ENCODE measurements at regions not wholly inside any gene's neighbourhood (a gene's known extent, or its start where the extent isn't known, plus 50 kb on each side); places are given as distances from the start of the nearest gene placed in this dataset.

- CTCF ChIA-PET: no interaction called here
- POLR2A ChIA-PET: no interaction called here
- no peak overlapping the region for H3K4me3 ChIP-seq (ENCODE audit: low read depth, low read length)
- DNase-seq (ENCODE audit: low read depth, low spot score): no peak
- TF ChIP-seq CTCF (IDR thresholded peaks at IDR 0.05; ENCODE audit: insufficient read depth, low read length, missing control alignments): no peak
These were observed 761.5 kb downstream of the GALC start for GRCh38 chr14:87231336-87232026.

- no peak for DNase-seq (ENCODE audit: low read depth, low spot score)
- no peak for TF ChIP-seq CTCF (IDR thresholded peaks at IDR 0.05; ENCODE audit: insufficient read depth, low read length, missing control alignments)
- ChIA-PET POLR2A (no interaction called here), CTCF (no interaction called here)
- no peak overlapping the region for H3K4me3 ChIP-seq (ENCODE audit: low read depth, low read length)
These were observed 762.3 kb downstream of the GALC start for GRCh38 chr14:87230726-87231125.

GRCh38 chr14:87229131-87229530 lies 763.9 kb downstream of the GALC start:
- H3K4me3 ChIP-seq (ENCODE audit: low read depth, low read length): no peak overlapping the region
- no peak for DNase-seq (ENCODE audit: low read depth, low spot score)
- POLR2A ChIA-PET: no interaction called here
- CTCF ChIA-PET: no interaction called here
- TF ChIP-seq CTCF (IDR thresholded peaks at IDR 0.05; ENCODE audit: insufficient read depth, low read length, missing control alignments): no peak

- DNase-seq (ENCODE audit: low read depth, low spot score): no peak
- no peak for TF ChIP-seq CTCF (IDR thresholded peaks at IDR 0.05; ENCODE audit: insufficient read depth, low read length, missing control alignments)
- no peak overlapping the region for H3K4me3 ChIP-seq (ENCODE audit: low read depth, low read length)
- ChIA-PET CTCF (no interaction called here), POLR2A (no interaction called here)
These were observed 776.0 kb downstream of the GALC start for GRCh38 chr14:87217023-87217422.

DNA sequence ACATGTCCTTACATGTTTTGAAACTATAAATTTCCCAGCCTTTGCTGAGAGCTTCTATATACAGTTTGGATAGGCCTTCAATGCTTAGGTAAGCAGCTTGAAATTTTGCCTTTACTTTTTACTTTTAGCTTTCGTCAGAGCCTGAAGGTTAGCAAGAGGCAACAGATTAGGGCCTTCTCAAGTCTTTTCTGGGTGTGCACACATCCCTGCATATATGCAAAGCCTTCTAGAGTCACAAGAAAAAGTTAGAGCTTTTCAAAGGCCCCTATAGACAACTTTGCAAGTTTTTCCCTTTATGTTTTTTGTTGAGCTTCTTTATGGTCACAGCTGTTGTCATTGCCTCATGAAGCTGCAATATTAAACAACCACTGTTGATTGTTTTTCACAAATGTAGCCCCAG lies 778.4 kb downstream of the GALC start:
- ChIA-PET CTCF (no interaction called here), POLR2A (no interaction called here)
- TF ChIP-seq CTCF (IDR thresholded peaks at IDR 0.05; ENCODE audit: insufficient read depth, low read length, missing control alignments): no peak
- DNase-seq (ENCODE audit: low read depth, low spot score): no peak
- no peak overlapping the region for H3K4me3 ChIP-seq (ENCODE audit: low read depth, low read length)

- no peak for TF ChIP-seq CTCF (IDR thresholded peaks at IDR 0.05; ENCODE audit: insufficient read depth, low read length, missing control alignments)
- ChIA-PET POLR2A (no interaction called here), CTCF (no interaction called here)
- H3K4me3 ChIP-seq (ENCODE audit: low read depth, low read length): no peak overlapping the region
- DNase-seq (ENCODE audit: low read depth, low spot score): no peak
These were observed 785.2 kb downstream of the GALC start for GRCh38 chr14:87207756-87208155.

All from AG04449 (cell line).